ENCODE measurements at regions not wholly inside any gene's neighbourhood (a gene's known extent, or its start where the extent isn't known, plus 50 kb on each side); places are given as distances from the start of the nearest gene placed in this dataset.

DNA sequence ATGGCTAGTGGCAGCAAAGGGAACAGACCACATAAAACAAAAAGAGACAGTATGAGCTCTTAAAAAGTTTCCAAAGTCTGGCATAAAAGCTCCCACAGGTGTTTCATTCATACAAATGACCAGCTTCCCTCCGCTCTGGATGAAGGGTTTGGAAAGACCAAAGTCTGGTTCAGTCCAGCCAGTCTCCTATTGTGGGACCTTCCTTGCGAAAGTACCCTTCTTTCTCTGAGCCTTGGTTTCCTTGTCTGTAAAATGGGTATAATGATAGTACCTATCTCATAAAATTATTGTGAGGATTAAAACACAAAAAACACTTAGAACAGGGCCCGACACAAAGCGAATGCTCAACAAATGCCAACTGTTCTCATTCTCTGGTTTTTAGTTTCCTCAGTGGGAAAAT lies 77.2 kb downstream of the UNC5CL start:
- TF ChIP-seq, protein P1, sequence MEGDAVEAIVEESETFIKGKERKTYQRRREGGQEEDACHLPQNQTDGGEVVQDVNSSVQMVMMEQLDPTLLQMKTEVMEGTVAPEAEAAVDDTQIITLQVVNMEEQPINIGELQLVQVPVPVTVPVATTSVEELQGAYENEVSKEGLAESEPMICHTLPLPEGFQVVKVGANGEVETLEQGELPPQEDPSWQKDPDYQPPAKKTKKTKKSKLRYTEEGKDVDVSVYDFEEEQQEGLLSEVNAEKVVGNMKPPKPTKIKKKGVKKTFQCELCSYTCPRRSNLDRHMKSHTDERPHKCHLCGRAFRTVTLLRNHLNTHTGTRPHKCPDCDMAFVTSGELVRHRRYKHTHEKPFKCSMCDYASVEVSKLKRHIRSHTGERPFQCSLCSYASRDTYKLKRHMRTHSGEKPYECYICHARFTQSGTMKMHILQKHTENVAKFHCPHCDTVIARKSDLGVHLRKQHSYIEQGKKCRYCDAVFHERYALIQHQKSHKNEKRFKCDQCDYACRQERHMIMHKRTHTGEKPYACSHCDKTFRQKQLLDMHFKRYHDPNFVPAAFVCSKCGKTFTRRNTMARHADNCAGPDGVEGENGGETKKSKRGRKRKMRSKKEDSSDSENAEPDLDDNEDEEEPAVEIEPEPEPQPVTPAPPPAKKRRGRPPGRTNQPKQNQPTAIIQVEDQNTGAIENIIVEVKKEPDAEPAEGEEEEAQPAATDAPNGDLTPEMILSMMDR (IDR thresholded peaks at IDR 0.05) = no peak
- no peak for TF ChIP-seq EP300 (IDR thresholded peaks at IDR 0.05)
- TF ChIP-seq POLR2AphosphoS5 (IDR thresholded peaks at IDR 0.05) = no peak
- TF ChIP-seq POLR2A (IDR thresholded peaks at IDR 0.05; ENCODE audit: low read depth) = no peak
